ENCODE measurements at regions not wholly inside any gene's neighbourhood (a gene's known extent, or its start where the extent isn't known, plus 50 kb on each side); places are given as distances from the start of the nearest gene placed in this dataset.
A peak's percentile ranks its signal among the peaks of the same experiment; 100 is the strongest.

DNA sequence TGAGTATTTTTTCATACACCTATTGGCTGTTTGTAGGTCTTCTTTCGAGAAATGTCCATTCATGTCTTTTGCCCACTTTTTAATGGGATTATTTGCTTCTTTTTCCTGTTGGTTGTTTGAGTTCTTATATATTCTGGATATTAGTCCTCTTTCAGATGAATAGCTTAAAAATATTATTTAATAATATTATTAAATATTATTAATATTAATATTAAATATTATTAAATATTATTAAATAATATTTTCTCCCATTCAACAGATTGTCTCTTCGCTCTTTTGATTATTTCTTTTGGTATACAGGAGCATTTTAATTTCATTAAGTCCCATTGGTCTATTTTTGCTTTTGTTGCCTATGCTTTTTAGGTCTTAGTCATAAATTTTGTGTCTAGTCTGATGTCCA is 361.9 kb downstream of the TSN start:
- DNase-seq (ENCODE audit: low read depth in 4 of 6, low spot score in 6 of 6): no peak
- Histone ChIP-seq H3K27me3 (ENCODE audit: control insufficient read depth, insufficient read depth, low read length) (no peaks in the 10 kb centered on the region), H3K9me3 (ENCODE audit: control insufficient read depth, insufficient read depth, low read length) (no peaks in the 10 kb centered on the region), H3K36me3 (ENCODE audit: control insufficient read depth, insufficient read depth, low read length) (no peaks in the 10 kb centered on the region), H3K27ac (ENCODE audit: low read depth, low read length) (no peak overlapping the region), H3K4me1 (ENCODE audit: control insufficient read depth, insufficient read depth, low read length) (peaks cover under 1% of the 10 kb centered on the region), H3K4me3 (ENCODE audit: low read depth, low read length) (no peak overlapping the region)
- WGBS (ENCODE audit: insufficient coverage): no CpG with 5 or more reads among the region's 2 CpGs

DNA sequence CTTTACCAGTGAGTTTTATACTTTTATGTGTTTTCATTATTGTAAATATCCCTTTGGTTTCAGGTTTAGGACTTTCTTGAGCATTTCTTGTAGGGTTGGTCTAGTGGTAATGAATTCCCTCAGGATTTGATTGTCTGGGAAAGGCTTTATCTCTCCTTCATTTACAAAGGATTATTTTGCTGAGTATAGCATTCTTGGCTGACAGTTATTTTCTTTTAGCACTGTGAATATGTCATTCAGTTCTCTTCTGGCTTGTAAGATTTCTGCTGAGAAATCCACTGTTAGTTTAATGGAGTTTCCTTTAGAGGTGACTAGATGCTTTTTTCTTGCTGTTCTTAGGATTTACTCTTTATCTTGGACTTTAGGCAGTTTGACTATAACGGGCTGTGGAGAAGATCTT is 373.9 kb downstream of the TSN start:
- H3K36me3 ChIP-seq (ENCODE audit: control insufficient read depth, insufficient read depth, low read length): no peaks in the 10 kb centered on the region
- no peak overlapping the region for H3K4me3 ChIP-seq (ENCODE audit: low read depth, low read length)
- DNase-seq (ENCODE audit: low read depth in 4 of 6, low spot score in 6 of 6): no peak
- H3K27me3 ChIP-seq (ENCODE audit: control insufficient read depth, insufficient read depth, low read length): no peaks in the 10 kb centered on the region
- no peaks in the 10 kb centered on the region for H3K4me1 ChIP-seq (ENCODE audit: control insufficient read depth, insufficient read depth, low read length)
- H3K9me3 ChIP-seq (ENCODE audit: control insufficient read depth, insufficient read depth, low read length): peaks cover 14% of the 10 kb centered on the region
- H3K27ac ChIP-seq (ENCODE audit: low read depth, low read length): no peak overlapping the region
- no CpG with 5 or more reads among the region's 1 CpG for WGBS (ENCODE audit: insufficient coverage)

DNA sequence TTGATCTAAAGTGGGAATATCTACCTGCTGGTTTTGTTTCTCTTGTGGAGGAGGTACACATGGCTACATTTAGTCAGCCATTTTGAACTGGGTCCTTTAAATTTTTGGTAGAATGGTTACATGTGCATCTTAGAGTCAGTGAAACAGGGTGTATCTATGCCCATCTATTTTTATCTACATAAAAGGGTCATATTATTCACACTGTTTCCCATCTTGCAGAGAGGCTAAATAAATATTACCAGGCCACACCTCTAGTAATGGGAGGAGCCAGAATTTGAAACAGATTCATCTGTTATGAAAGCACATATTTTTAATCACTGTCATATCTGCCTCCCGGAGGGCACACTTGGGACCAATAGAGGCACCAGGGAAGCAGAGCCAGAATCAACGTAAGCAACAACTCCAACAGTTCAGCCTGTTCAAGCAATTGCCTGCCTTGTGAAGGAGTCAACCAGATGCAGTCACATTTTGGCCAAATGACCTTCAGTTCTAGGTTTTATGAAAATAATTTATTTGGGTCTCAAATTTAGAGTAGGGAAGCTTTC is 376.8 kb downstream of the TSN start:
- 90% methylated on average over 2 of the region's 2 CpGs for WGBS (ENCODE audit: insufficient coverage)
- Histone ChIP-seq H3K27me3 (ENCODE audit: control insufficient read depth, insufficient read depth, low read length) (no peaks in the 10 kb centered on the region), H3K4me1 (ENCODE audit: control insufficient read depth, insufficient read depth, low read length) (no peaks in the 10 kb centered on the region), H3K27ac (ENCODE audit: low read depth, low read length) (no peak overlapping the region), H3K4me3 (ENCODE audit: low read depth, low read length) (no peak overlapping the region), H3K9me3 (ENCODE audit: control insufficient read depth, insufficient read depth, low read length) (peaks cover 9% of the 10 kb centered on the region), H3K36me3 (ENCODE audit: control insufficient read depth, insufficient read depth, low read length) (no peaks in the 10 kb centered on the region)
- DNase-seq (ENCODE audit: low read depth in 4 of 6, low spot score in 6 of 6): no peak

DNA sequence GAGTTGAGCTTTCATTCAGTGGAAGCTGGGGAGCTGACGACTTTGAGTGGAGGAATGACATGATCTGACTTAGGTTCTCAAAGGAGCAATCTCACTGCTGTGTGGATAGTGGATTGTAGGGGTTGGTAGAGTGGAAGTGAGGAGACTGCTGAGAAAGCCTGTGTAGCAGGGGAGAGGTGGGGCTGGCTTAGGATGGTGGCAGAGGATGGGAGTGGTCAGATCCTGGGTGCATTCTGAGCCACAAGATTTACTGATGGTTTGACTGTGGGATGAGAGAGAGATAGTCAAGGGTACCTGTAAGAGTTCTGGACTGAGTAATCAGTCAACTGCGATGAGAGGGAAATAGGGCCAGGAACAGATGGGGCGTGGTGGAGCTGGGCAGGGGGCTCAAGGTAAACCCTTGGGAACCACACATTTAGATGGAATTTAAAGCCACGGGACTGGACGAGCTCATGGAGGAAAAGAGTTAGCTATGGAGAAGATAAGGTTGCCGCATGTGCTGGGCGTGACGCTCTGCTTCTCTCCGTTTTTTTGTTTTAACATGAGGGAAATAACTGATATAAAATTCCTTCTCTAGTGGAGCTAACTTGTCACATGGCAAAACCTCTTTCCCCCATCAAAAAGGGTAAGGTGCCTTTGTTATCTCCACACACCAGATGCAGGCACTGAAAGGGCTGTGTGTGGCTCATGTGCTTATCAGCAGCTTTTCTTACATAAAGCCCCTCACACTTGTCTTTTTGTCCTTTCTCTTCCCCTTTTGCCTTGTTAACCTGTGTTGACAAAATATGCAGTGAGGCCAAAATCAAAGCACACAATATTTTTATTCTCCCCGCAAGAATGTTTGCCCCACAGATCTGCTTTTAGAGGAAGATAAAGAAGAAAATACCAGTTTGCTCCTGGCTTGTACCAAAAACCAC is 379.8 kb downstream of the TSN start:
- Histone ChIP-seq H3K4me3 (ENCODE audit: low read depth, low read length) (no peak overlapping the region), H3K36me3 (ENCODE audit: control insufficient read depth, insufficient read depth, low read length) (no peaks in the 10 kb centered on the region), H3K4me1 (ENCODE audit: control insufficient read depth, insufficient read depth, low read length) (no peaks in the 10 kb centered on the region), H3K27me3 (ENCODE audit: control insufficient read depth, insufficient read depth, low read length) (no peaks in the 10 kb centered on the region), H3K27ac (ENCODE audit: low read depth, low read length) (no peak overlapping the region), H3K9me3 (ENCODE audit: control insufficient read depth, insufficient read depth, low read length) (peaks cover 1% of the 10 kb centered on the region)
- DNase-seq (ENCODE audit: low read depth in 4 of 6, low spot score in 6 of 6): no peak
- WGBS (ENCODE audit: insufficient coverage): 95% methylated on average over 5 of the region's 10 CpGs

DNA sequence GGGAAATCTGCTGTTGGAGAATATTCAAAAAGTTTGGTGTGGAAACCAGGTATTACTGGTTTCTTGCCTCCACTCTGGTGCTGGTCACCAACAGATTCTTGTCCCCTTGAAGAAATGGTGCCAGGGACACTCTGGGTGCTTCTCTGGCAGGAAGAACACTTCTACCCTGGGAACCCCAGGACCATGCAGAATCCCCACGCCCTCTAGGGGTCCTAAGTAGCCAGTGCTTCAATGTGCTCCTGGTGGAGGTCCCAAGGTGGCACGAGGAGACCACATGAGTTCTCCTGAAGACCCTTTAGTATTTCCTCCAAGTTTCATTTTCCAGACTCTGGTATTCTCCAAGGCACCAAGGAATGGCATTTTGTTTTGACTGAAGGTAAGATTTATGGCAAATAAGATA is 380.6 kb downstream of the TSN start:
- Histone ChIP-seq H3K9me3 (ENCODE audit: control insufficient read depth, insufficient read depth, low read length) (peaks cover 1% of the 10 kb centered on the region), H3K27me3 (ENCODE audit: control insufficient read depth, insufficient read depth, low read length) (no peaks in the 10 kb centered on the region), H3K27ac (ENCODE audit: low read depth, low read length) (no peak overlapping the region), H3K4me1 (ENCODE audit: control insufficient read depth, insufficient read depth, low read length) (no peaks in the 10 kb centered on the region), H3K4me3 (ENCODE audit: low read depth, low read length) (no peak overlapping the region), H3K36me3 (ENCODE audit: control insufficient read depth, insufficient read depth, low read length) (no peaks in the 10 kb centered on the region)
- no peak for DNase-seq (ENCODE audit: low read depth in 4 of 6, low spot score in 6 of 6)
- 83% methylated on average over 1 of the region's 2 CpGs for WGBS (ENCODE audit: insufficient coverage)

DNA sequence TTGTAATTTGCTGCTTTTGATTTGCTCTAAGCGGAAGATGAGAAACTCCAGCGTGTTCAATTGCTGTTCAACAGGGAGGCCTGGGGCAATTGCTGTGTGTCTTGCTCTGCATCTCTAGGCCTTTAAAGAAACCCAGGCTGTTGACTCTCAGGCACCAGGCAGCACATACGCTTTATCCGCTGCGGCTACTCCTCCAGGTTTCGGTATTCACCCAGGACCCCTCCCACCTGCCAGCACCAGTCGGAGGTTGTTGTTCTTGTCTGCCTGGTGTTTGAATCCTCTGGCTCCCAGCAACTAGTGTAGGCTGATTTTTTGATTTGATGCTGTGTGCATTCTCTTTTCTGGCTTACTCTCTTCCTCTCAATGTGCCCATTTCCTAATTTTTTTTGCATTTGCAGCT is 383.1 kb downstream of the TSN start:
- H3K9me3 ChIP-seq (ENCODE audit: control insufficient read depth, insufficient read depth, low read length): no peaks in the 10 kb centered on the region
- no peaks in the 10 kb centered on the region for H3K36me3 ChIP-seq (ENCODE audit: control insufficient read depth, insufficient read depth, low read length)
- H3K4me3 ChIP-seq (ENCODE audit: low read depth, low read length): no peak overlapping the region
- WGBS (ENCODE audit: insufficient coverage): 89% methylated on average over 5 of the region's 7 CpGs
- H3K27ac ChIP-seq (ENCODE audit: low read depth, low read length): no peak overlapping the region
- no peak for DNase-seq (ENCODE audit: low read depth in 4 of 6, low spot score in 6 of 6)
- no peaks in the 10 kb centered on the region for H3K4me1 ChIP-seq (ENCODE audit: control insufficient read depth, insufficient read depth, low read length)
- no peaks in the 10 kb centered on the region for H3K27me3 ChIP-seq (ENCODE audit: control insufficient read depth, insufficient read depth, low read length)

DNA sequence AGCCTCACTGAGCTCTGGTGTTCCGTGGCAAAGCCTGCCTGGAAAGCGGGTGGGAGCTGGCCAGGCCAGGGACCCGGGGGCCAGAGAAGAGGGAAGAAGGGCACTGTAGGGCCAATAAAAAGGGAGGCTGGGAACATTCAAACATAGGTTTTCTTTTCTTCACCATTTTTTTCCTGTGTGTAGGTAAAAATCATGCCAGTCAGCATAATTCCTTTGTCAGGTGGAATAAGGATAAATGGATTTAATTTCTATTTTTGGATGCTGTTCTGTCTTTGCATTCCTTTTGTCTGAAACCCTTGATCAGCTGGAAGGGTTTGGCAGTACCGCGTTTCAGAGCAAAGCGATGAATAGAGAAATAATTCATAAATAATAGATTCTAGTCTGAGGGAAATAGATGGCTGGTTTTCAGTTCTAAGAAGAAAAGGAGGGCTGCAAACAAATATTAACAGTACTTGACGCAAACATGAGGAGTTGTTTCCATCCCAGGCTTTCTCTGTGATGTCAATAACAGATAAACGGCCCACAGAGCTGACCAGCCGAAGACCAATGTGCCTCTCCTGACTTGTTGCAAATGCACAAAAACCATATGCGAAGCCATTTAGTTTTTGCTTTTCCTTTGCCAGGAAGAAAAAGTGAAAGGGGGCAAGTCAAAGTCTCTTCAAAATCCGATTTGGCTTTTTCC is 384.4 kb downstream of the TSN start:
- Histone ChIP-seq H3K4me3 (ENCODE audit: low read depth, low read length) (no peak overlapping the region), H3K27ac (ENCODE audit: low read depth, low read length) (no peak overlapping the region), H3K36me3 (ENCODE audit: control insufficient read depth, insufficient read depth, low read length) (no peaks in the 10 kb centered on the region), H3K4me1 (ENCODE audit: control insufficient read depth, insufficient read depth, low read length) (no peaks in the 10 kb centered on the region), H3K9me3 (ENCODE audit: control insufficient read depth, insufficient read depth, low read length) (no peaks in the 10 kb centered on the region), H3K27me3 (ENCODE audit: control insufficient read depth, insufficient read depth, low read length) (no peaks in the 10 kb centered on the region)
- WGBS (ENCODE audit: insufficient coverage): 82% methylated on average over 3 of the region's 11 CpGs
- peak in 1 of 6 donors; percentile 42 for DNase-seq (ENCODE audit: low read depth in 4 of 6, low spot score in 6 of 6)

DNA sequence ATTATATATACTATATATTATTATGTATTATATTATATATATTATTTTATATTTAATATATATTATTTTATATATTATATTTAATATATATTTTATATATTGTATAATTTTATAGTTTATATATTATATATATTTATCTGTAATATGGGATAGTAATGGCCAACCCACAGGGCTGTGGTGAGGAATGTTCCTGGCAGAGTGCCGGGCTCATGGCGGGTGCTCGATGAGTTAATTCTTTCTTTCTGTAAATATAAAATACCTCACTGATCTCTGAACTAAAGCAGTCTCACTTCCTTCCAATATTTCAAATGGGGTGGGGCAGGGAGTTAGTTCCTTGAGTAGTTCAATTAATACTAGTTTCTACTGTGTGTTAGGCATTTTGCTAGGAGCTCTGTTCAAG is 389.4 kb downstream of the TSN start:
- no peak for DNase-seq (ENCODE audit: low read depth in 4 of 6, low spot score in 6 of 6)
- H3K27ac ChIP-seq (ENCODE audit: low read depth, low read length): no peak overlapping the region
- no peak overlapping the region for H3K4me3 ChIP-seq (ENCODE audit: low read depth, low read length)
- H3K4me1 ChIP-seq (ENCODE audit: control insufficient read depth, insufficient read depth, low read length): no peaks in the 10 kb centered on the region
- no CpG with 5 or more reads among the region's 3 CpGs for WGBS (ENCODE audit: insufficient coverage)
- H3K9me3 ChIP-seq (ENCODE audit: control insufficient read depth, insufficient read depth, low read length): no peaks in the 10 kb centered on the region
- no peaks in the 10 kb centered on the region for H3K36me3 ChIP-seq (ENCODE audit: control insufficient read depth, insufficient read depth, low read length)
- no peaks in the 10 kb centered on the region for H3K27me3 ChIP-seq (ENCODE audit: control insufficient read depth, insufficient read depth, low read length)

DNA sequence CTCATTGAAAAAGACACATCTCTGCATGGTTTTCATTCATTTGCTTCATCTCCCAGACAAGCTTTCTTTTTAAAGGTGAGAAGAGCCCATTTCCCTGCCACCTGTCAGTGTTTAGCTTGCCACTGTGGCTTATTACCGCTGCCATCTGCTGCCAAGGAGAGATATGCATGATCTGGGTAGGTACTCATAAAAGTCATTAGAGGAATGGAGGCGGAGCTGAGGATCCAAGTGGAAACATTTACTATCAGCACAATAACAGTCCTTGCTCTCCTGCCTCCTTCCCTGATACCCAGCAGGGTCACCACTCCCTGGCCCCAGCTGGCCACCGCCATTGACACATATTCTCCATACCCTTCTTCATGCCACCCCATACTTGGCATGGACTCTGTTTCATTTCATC is 390.4 kb downstream of the TSN start:
- 100% methylated on average over 1 of the region's 3 CpGs for WGBS (ENCODE audit: insufficient coverage)
- Histone ChIP-seq H3K4me3 (ENCODE audit: low read depth, low read length) (no peak overlapping the region), H3K27ac (ENCODE audit: low read depth, low read length) (no peak overlapping the region), H3K36me3 (ENCODE audit: control insufficient read depth, insufficient read depth, low read length) (no peaks in the 10 kb centered on the region), H3K4me1 (ENCODE audit: control insufficient read depth, insufficient read depth, low read length) (no peaks in the 10 kb centered on the region), H3K9me3 (ENCODE audit: control insufficient read depth, insufficient read depth, low read length) (no peaks in the 10 kb centered on the region), H3K27me3 (ENCODE audit: control insufficient read depth, insufficient read depth, low read length) (no peaks in the 10 kb centered on the region)
- DNase-seq (ENCODE audit: low read depth in 4 of 6, low spot score in 6 of 6): no peak

Data from spinal cord (tissue), 9 donors.